ENCODE measurements at regions not wholly inside any gene's neighbourhood (a gene's known extent, or its start where the extent isn't known, plus 50 kb on each side); places are given as distances from the start of the nearest gene placed in this dataset.
"Not testable (repeated sequence)": the region's sequence is repeated elsewhere in the genome, so short reads cannot be mapped to it uniquely, and the experiment has no call there.

DNA sequence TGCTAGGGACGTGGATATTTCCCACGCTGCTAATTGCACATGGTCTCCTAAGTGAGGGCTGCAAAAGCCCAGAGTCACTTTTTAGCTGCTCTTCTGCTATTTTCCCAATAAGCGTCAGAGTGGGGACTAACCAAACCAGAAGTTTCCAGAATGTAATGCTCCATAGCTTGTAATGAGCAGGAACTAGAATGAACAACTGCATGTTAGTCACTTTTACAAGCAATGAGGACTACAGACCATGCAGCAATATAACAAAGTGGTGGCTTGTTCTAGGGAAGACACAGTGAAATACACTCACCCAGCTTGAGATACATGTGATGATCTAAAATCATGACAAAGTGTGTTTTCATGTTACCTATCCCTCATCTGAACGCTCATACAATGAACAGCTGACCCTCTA, 314.1 kb upstream of the SGK1 start:
- no peaks in the 10 kb centered on the region for H3K9me3 ChIP-seq (ENCODE audit: low read depth, low read length)
- H3K27me3 ChIP-seq (ENCODE audit: insufficient read depth, low read length): no peaks in the 10 kb centered on the region
- H3K4me1 ChIP-seq (ENCODE audit: insufficient read depth, low read length): peaks cover 28% of the 10 kb centered on the region
- no peak overlapping the region for H3K4me3 ChIP-seq (ENCODE audit: low read length)

DNA sequence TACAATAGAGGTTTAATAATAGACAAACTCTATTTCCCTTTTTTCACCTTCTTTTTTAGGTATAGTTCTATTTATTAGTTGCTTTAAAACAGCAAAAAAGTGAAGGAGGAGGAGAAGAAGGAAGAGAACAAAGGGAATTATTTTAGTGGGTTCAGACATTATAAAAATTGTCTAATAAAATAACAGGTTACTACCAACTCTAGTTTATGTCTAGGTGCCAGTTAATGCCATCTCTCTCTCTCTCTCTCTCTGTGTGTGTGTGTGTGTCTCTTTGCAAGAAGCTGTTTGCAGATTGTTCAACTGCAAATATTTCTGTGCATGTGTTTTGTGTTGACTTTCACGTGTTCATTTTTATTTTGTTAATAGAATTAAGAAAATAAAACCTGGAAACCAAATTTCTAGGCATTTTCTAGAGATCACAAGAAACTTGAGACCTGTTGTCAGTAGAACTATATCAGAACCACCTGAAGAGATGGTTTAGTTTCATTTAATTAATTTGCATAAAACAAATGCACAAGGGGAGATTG, 313.5 kb upstream of the SGK1 start:
- no peak overlapping the region for H3K4me3 ChIP-seq (ENCODE audit: low read length)
- H3K27me3 ChIP-seq (ENCODE audit: insufficient read depth, low read length): no peaks in the 10 kb centered on the region
- H3K9me3 ChIP-seq (ENCODE audit: low read depth, low read length): no peaks in the 10 kb centered on the region
- H3K4me1 ChIP-seq (ENCODE audit: insufficient read depth, low read length): peaks cover 28% of the 10 kb centered on the region

DNA sequence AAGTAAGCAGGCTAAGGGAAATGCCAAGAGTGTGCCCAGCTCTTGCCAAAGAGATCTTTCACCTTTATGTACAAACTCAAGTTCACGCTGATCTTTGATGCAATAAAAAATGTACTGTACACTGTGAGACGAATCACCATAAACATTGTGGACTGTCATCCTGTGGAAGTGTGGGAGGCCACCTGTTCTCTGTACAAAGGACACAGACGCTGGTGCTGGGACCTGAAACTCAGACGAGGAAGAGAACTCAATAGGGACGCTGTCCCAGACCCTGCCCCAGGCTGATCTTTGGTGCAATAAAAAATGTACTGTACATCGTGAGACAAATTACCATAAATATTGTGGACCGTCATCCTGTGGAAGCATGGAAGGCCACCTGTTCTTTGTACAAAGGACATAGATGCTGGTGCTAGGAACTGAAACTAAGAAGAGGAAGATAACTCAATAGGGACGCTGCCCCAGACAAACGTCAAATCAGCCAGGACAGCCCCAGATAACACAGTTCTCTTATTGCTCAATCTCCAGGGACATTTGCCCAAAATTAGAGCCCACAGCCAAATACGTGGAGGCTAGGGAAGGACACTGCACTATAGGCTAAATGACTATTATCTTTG, 312.7 kb upstream of the SGK1 start:
- H3K4me1 ChIP-seq (ENCODE audit: insufficient read depth, low read length): peaks cover 28% of the 10 kb centered on the region
- H3K4me3 ChIP-seq (ENCODE audit: low read length): no peak overlapping the region

DNA sequence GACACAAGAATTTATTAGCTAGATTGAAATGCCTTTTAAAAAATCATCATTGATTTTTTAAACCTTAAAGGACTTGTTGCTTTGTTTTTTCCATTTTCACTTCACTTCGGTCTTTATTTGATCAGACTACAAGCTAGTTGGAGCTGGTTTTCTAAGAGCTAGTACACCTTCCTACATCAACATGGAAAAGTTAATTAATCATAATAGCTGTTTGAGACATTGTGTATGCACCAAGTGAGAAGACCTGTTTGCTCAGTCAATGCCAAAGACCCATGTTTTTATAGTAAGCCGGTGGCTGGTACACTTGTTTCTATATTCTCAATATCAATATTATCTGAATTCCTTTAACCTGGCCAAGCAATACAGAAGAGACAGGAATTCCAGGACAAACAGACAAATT, 310.2 kb upstream of the SGK1 start:
- H3K27me3 ChIP-seq (ENCODE audit: insufficient read depth, low read length): no peaks in the 10 kb centered on the region
- H3K4me3 ChIP-seq (ENCODE audit: low read length): no peak overlapping the region
- H3K4me1 ChIP-seq (ENCODE audit: insufficient read depth, low read length): peaks cover 26% of the 10 kb centered on the region
- no peaks in the 10 kb centered on the region for H3K9me3 ChIP-seq (ENCODE audit: low read depth, low read length)

More for the DNA sequence above, 312.7 kb upstream of the SGK1 start:
- Histone ChIP-seq H3K27me3 (ENCODE audit: insufficient read depth, low read length) (no peaks in the 10 kb centered on the region), H3K9me3 (ENCODE audit: low read depth, low read length) (no peaks in the 10 kb centered on the region)

DNA sequence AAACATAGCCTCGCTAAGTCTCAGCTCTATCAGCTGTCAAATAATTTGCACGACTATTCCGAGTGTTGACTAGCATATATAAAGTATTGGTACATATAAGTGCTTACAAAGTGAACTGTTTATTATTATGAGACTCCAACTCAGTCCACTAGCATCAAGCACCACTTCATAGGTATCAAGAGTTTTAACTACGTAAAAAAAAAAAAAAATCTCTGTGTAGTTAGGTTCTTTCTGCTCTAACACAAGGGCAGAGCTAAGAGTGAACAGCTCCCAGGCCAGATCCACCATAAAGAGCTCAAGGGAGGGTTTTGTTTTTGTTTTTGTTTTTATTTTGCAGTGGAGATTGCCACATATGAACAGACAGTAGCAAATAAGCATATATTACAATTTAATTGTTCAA, 309.8 kb upstream of the SGK1 start:
- no peak overlapping the region for H3K4me3 ChIP-seq (ENCODE audit: low read length)
- H3K4me1 ChIP-seq (ENCODE audit: insufficient read depth, low read length): peaks cover 22% of the 10 kb centered on the region
- H3K27me3 ChIP-seq (ENCODE audit: insufficient read depth, low read length): no peaks in the 10 kb centered on the region
- no peaks in the 10 kb centered on the region for H3K9me3 ChIP-seq (ENCODE audit: low read depth, low read length)

DNA sequence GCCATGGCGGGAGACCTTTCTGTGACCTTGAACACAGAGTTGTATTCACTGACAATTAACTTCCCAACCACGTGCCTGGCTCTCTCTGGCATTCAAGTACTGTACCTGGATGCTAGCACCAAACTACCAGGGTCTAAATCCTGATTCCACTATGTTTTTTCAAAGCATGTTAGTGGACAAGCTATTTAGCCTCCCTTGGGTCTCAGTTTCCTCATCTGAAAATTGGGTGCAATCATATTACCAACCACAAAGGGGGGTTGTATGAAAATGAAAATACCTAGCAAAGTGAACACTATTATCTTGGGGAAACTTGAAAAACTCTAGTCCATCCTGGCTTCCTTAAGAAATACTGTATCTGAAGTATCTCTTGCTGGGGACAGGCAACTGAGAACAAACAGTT, 308.7 kb upstream of the SGK1 start:
- H3K27me3 ChIP-seq (ENCODE audit: insufficient read depth, low read length): no peaks in the 10 kb centered on the region
- H3K9me3 ChIP-seq (ENCODE audit: low read depth, low read length): no peaks in the 10 kb centered on the region
- no peak overlapping the region for H3K4me3 ChIP-seq (ENCODE audit: low read length)
- H3K4me1 ChIP-seq (ENCODE audit: insufficient read depth, low read length): peaks cover 13% of the 10 kb centered on the region

DNA sequence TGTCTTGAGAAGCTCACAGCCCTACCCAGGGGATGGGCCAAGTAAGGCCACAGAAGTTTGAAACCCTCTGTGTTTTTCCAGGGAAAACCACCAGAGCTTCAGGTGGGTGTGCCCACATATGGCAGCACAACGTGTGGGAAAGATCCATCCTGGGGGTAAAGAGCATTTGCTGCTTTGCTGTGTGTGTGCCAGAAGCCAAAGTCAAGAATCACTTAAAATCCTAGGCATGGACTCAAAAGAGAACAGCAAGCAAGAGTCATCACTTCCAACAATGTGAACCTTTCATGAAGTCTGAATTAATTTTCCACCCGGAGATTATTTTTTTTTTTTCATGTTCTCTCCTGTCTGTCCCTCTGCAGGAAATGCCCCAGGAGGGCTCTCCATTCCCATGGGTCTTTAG, 308.2 kb upstream of the SGK1 start:
- Histone ChIP-seq H3K27me3 (ENCODE audit: insufficient read depth, low read length) (peaks cover 2% of the 10 kb centered on the region), H3K4me1 (ENCODE audit: insufficient read depth, low read length) (peaks cover 8% of the 10 kb centered on the region), H3K4me3 (ENCODE audit: low read length) (no peak overlapping the region), H3K9me3 (ENCODE audit: low read depth, low read length) (no peaks in the 10 kb centered on the region)

DNA sequence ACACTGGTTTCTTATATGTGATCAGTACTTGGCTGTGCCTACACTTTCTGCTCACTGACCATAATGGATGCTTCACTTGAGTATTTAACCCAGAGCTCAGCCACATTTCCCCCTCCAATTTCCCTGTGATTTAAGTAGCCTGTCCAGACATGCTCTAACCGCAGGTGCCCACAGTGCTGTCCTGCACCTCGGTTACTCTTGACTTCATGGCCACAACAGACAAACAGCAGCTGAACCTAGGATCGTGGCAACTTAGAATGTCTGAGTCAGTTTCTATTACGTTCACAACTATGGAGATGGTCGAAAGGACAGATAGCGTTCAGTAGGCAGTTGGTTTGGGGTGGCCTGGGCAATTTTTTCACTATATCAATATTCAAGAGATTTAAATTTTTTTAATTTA, 306.9 kb upstream of the SGK1 start:
- H3K27me3 ChIP-seq (ENCODE audit: insufficient read depth, low read length): peaks cover 5% of the 10 kb centered on the region

DNA sequence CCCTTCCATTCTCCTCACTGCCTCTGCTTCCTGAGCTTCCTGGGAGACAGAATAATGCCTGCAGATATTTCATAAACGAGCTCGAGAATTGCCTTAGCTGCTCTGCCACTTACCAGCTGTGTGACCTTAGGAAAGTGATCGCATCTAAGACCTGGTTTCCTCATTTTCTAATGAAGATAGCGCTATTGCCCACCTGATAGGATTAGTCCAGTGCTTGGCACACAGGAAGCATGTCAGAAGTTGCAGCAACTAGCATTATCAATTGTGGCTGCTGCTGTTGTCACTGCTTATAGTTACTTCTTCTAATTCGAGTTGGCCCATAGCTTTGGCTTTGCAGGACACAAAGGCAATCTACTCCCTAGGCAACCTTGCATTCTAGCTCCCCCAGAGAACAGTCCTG, 305.5 kb upstream of the SGK1 start:
- Histone ChIP-seq H3K9me3 (ENCODE audit: low read depth, low read length) (no peaks in the 10 kb centered on the region), H3K27me3 (ENCODE audit: insufficient read depth, low read length) (peaks cover 7% of the 10 kb centered on the region), H3K4me3 (ENCODE audit: low read length) (no peak overlapping the region), H3K4me1 (ENCODE audit: insufficient read depth, low read length) (no peaks in the 10 kb centered on the region)

More for the DNA sequence above, 306.9 kb upstream of the SGK1 start:
- Histone ChIP-seq H3K9me3 (ENCODE audit: low read depth, low read length) (no peaks in the 10 kb centered on the region), H3K4me3 (ENCODE audit: low read length) (no peak overlapping the region), H3K4me1 (ENCODE audit: insufficient read depth, low read length) (no peaks in the 10 kb centered on the region)

DNA sequence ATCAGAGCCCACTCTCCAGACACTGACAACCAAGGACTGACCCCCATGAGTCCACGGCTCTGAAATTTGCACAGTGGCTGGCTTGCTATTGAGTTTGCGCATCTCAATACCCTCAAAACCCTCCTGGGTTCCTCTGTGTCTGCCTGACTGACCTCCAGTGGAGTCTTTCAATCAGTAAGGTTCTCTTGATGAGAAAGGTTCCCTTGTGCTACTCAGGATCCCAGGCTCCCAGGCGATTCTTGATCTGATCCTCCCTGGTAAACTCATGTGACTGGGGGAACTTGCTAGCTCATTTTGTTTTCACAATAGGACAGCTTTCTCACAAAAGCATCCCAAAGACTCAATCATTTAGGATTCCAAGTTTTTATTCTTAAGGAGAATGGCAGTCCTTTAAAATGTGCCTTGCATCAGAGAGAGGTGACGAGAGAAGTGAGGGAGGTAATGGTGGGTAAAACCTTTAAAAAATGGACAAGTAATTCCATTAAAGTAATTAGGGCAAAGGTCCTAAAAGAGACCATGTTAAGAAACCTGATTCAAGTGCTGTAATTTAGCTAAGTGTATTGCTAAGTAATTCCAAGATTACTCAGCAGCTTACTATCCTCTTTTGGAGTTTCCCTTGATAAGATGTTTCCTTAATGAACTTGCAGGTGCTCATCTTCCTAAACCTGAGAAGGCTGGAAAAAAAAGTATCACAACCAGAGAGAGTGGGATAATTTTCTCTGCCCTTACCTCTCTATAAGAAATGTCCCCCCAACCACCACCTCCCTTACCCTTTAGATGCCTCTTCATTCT, 304.7 kb upstream of the SGK1 start:
- no peaks in the 10 kb centered on the region for H3K4me1 ChIP-seq (ENCODE audit: insufficient read depth, low read length)

DNA sequence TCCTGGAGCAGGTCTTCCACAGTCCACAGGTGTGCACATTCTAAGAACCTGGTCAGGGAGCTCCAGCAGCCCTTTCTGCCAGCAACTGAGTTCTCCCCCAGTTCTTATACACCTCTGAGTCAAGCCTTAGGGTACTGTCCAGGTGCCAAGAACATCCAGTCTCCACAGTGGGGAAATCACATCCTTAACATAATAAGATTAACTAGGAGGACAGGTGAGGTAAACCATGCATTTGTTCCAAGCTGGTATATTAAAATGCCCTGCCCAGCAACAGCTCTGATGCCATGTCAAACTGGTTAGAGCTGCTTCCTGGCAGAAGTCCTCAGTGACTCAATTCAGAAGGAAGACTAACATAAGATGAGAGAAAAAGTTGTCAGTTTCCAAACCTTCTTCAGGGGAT, 303.9 kb upstream of the SGK1 start:
- Histone ChIP-seq H3K9me3 (ENCODE audit: low read depth, low read length) (no peaks in the 10 kb centered on the region), H3K4me1 (ENCODE audit: insufficient read depth, low read length) (no peaks in the 10 kb centered on the region), H3K27me3 (ENCODE audit: insufficient read depth, low read length) (peaks cover 7% of the 10 kb centered on the region), H3K4me3 (ENCODE audit: low read length) (no peak overlapping the region)

More for the DNA sequence above, 304.7 kb upstream of the SGK1 start:
- Histone ChIP-seq H3K27me3 (ENCODE audit: insufficient read depth, low read length) (peaks cover 7% of the 10 kb centered on the region), H3K4me3 (ENCODE audit: low read length) (no peak overlapping the region), H3K9me3 (ENCODE audit: low read depth, low read length) (no peaks in the 10 kb centered on the region)

DNA sequence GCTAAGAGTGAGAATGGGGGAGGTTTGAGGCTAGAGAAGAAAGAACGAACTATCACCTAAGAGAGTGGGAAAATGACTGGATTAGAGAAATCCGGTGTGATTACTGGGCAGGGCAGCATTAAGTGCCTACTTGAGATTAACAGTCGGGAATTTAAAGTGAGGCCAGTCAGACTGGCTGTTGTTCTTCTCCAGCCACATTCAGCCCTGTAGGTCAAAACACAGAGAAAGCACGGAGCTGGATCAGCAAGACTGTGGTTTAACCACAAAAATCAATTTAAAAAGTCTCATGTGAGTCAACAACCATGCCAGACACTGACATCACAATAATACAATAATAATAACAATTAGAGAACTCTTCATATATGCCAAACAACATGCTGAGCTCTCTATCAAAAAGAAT, 301.9 kb upstream of the SGK1 start:
- no peaks in the 10 kb centered on the region for H3K9me3 ChIP-seq (ENCODE audit: low read depth, low read length)
- H3K27me3 ChIP-seq (ENCODE audit: insufficient read depth, low read length): peaks cover 7% of the 10 kb centered on the region
- no peaks in the 10 kb centered on the region for H3K4me1 ChIP-seq (ENCODE audit: insufficient read depth, low read length)
- H3K4me3 ChIP-seq (ENCODE audit: low read length): no peak overlapping the region

DNA sequence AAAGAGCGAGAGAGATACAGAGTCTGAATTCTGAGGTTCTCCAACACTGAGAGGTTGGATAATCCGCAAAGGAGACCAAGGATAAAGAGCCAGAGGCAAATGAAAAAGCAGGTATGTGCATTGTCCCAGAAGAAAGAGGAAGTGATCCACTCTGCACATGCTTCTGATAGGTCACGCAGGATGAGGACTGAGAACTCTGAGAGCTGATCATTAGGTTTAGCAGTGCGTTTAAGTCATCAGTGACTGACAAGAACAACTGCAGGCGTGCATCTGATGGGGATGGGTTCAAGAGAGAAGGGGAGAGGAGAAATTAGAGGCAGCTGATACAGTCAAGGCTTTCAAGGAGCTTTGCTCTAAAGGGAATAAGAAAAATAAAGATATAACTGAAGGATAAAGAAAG, 301.2 kb upstream of the SGK1 start:
- Histone ChIP-seq H3K9me3 (ENCODE audit: low read depth, low read length) (no peaks in the 10 kb centered on the region), H3K27me3 (ENCODE audit: insufficient read depth, low read length) (peaks cover 7% of the 10 kb centered on the region), H3K4me3 (ENCODE audit: low read length) (no peak overlapping the region), H3K4me1 (ENCODE audit: insufficient read depth, low read length) (no peaks in the 10 kb centered on the region)

DNA sequence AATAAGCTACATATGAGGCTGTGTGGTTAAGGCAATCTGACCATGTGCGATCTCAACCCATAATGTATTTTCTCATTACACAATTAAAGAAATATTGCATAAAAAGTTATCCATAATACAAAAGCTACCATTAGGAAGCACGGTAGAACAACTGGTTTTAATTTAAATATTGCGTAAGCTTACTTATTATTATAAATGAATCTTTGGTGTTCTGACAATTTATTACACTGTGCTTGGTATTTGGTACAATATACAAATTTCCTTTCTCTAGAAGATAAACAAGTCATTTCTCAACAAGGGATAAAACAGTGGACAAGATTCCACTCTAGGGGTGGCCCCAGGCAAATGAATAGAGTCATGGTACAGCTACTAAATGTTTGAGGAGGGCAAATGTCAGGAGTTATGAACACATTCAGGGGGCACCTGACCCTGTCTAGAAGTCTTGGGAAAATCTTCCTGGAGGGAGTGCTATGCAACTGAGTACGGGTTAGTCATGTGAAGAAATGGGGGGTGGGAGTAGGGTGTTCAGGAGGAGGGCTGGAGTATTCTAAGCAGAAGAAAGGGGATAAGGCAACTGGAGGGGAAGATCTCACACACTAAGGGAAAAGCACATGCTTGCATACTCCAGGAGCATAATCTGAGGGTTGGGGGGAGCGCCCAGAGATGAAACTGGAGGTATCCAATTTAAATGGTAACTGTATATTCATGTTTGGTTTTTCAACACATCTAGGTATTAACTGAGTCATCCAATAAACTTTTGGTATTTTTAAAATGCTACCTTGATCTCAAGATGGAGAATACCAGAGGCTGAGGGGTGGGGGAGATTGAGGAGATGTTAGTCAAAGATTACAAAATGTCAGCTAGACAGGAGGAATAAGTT, 296.9 kb upstream of the SGK1 start:
- Histone ChIP-seq H3K27me3 (ENCODE audit: insufficient read depth, low read length) (peaks cover 2% of the 10 kb centered on the region), H3K4me3 (ENCODE audit: low read length) (no peak overlapping the region), H3K4me1 (ENCODE audit: insufficient read depth, low read length) (no peaks in the 10 kb centered on the region), H3K9me3 (ENCODE audit: low read depth, low read length) (no peaks in the 10 kb centered on the region)

DNA sequence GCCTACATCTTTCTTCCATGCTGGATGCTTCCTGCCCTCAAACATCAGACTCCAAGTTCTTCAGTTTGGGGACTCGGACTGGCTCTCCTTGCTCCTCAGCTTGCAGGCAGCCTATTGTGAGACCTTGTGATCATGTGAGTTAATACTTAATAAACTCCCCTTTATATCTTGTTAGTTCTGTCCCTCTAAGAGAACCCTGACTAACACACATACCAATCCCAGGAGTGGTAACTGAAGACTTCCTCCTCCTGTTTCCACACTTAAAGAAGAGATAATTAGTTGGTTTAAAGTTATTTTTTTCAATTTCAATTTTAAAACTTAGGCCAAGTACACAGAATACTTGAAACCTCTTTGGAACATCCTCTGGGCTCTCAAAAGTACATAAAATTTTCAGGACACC, 294.2 kb upstream of the SGK1 start:
- not testable (repeated sequence) for H3K4me3 ChIP-seq (ENCODE audit: low read length); H3K27me3 ChIP-seq (ENCODE audit: insufficient read depth, low read length); H3K4me1 ChIP-seq (ENCODE audit: insufficient read depth, low read length); H3K9me3 ChIP-seq (ENCODE audit: low read depth, low read length)
